Neural crest cell (in vitro differentiated cells): ENCODE measurements at regions not wholly inside any gene's neighbourhood (a gene's known extent, or its start where the extent isn't known, plus 50 kb on each side); places are given as distances from the start of the nearest gene placed in this dataset.
"Not testable (repeated sequence)": the region's sequence is repeated elsewhere in the genome, so short reads cannot be mapped to it uniquely, and the experiment has no call there.

Experiments
- DNase-seq: peaks from one replicate; pipeline ENCODE4 v3.0.0; 2021; ENCODE audit warnings: low read depth, mixed read lengths, low spot score
- H3K27ac Mint-ChIP-seq: one replicate; pipeline ENCODE4 v1.8.0; 2021; ENCODE audit warnings: mild to moderate bottlenecking, mixed read lengths; ENCODE audit not compliant: unreplicated experiment
- H3K27me3 Mint-ChIP-seq: 2 replicates; pipeline ENCODE4 v1.8.0; 2021; ENCODE audit warnings: low read depth, mild to moderate bottlenecking, mixed read lengths
- H3K36me3 Mint-ChIP-seq: 2 replicates; pipeline ENCODE4 v1.8.0; 2021; ENCODE audit warnings: low read depth, mild to moderate bottlenecking, mixed read lengths
- H3K4me1 Mint-ChIP-seq: 2 replicates; pipeline ENCODE4 v1.8.0; 2021; ENCODE audit warnings: mixed read lengths
- H3K4me3 Mint-ChIP-seq: one replicate; pipeline ENCODE4 v1.8.0; 2021; ENCODE audit warnings: mild to moderate bottlenecking, mixed read lengths
- H3K9me3 Mint-ChIP-seq: 2 replicates; pipeline ENCODE4 v1.8.0; 2021; ENCODE audit warnings: mixed read lengths
- TF ChIP-seq, protein P1 (sequence below): fragments of 200-600 bp; sonication (generic); conservative IDR thresholded peaks from 2 replicates; pipeline ENCODE4 v1.5.0; 2021; ENCODE audit warnings: antibody characterized with exemption, mild to moderate bottlenecking

GRCh38 chr1:69103213-69103612 is 464.5 kb upstream of the LRRC7 start:
- H3K27me3 Mint-ChIP-seq: no peaks in the 10 kb centered on the region
- H3K9me3 Mint-ChIP-seq: peaks cover 5% of the 10 kb centered on the region
- peaks cover 6% of the 10 kb centered on the region for H3K36me3 Mint-ChIP-seq
- no peak for DNase-seq
- H3K4me3 Mint-ChIP-seq: no peak overlapping the region
- no peaks in the 10 kb centered on the region for H3K4me1 Mint-ChIP-seq
- TF ChIP-seq, protein P1, sequence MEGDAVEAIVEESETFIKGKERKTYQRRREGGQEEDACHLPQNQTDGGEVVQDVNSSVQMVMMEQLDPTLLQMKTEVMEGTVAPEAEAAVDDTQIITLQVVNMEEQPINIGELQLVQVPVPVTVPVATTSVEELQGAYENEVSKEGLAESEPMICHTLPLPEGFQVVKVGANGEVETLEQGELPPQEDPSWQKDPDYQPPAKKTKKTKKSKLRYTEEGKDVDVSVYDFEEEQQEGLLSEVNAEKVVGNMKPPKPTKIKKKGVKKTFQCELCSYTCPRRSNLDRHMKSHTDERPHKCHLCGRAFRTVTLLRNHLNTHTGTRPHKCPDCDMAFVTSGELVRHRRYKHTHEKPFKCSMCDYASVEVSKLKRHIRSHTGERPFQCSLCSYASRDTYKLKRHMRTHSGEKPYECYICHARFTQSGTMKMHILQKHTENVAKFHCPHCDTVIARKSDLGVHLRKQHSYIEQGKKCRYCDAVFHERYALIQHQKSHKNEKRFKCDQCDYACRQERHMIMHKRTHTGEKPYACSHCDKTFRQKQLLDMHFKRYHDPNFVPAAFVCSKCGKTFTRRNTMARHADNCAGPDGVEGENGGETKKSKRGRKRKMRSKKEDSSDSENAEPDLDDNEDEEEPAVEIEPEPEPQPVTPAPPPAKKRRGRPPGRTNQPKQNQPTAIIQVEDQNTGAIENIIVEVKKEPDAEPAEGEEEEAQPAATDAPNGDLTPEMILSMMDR: no peak
- H3K27ac Mint-ChIP-seq: no peak overlapping the region

GRCh38 chr1:69103705-69104385 is 463.9 kb upstream of the LRRC7 start:
- no peaks in the 10 kb centered on the region for H3K27me3 Mint-ChIP-seq
- H3K27ac Mint-ChIP-seq: no peak overlapping the region
- no peak overlapping the region for H3K4me3 Mint-ChIP-seq
- DNase-seq: no peak
- peaks cover 5% of the 10 kb centered on the region for H3K9me3 Mint-ChIP-seq
- no peaks in the 10 kb centered on the region for H3K4me1 Mint-ChIP-seq
- TF ChIP-seq, protein P1: no peak
- H3K36me3 Mint-ChIP-seq: peaks cover 6% of the 10 kb centered on the region

DNA sequence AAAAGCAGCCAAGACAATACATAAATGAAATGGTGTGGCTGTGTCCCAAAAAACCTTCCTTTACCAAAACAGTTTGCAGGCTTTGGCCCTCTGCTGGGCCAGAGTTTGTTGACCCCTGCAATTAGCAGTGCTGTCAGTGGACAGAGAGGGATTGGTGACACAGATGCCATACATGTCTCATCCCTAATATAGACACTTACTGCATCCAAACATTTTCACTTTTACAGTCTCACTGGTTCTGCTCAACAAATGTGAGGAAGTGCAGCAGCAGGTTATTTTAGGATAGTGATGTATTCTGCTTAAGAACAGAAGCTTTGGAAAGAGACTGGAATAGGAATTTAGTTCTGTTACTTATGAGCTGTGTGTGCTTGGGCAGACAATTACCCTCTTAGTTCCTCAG is 462.8 kb upstream of the LRRC7 start:
- H3K27me3 Mint-ChIP-seq: no peaks in the 10 kb centered on the region
- DNase-seq: no peak
- no peaks in the 10 kb centered on the region for H3K4me1 Mint-ChIP-seq
- no peak overlapping the region for H3K27ac Mint-ChIP-seq
- H3K36me3 Mint-ChIP-seq: peaks cover 6% of the 10 kb centered on the region
- TF ChIP-seq, protein P1: no peak
- H3K4me3 Mint-ChIP-seq: no peak overlapping the region
- H3K9me3 Mint-ChIP-seq: peaks cover 5% of the 10 kb centered on the region

- H3K27me3 Mint-ChIP-seq: no peaks in the 10 kb centered on the region
- DNase-seq: no peak
- TF ChIP-seq, protein P1: no peak
- no peaks in the 10 kb centered on the region for H3K4me1 Mint-ChIP-seq
- H3K36me3 Mint-ChIP-seq: no peaks in the 10 kb centered on the region
- no peak overlapping the region for H3K27ac Mint-ChIP-seq
- H3K4me3 Mint-ChIP-seq: no peak overlapping the region
- H3K9me3 Mint-ChIP-seq: no peaks in the 10 kb centered on the region
These were observed 458.4 kb upstream of the LRRC7 start for GRCh38 chr1:69109277-69109676.

GRCh38 chr1:69110851-69111250 is 456.9 kb upstream of the LRRC7 start:
- Mint-ChIP-seq H3K27ac (no peak overlapping the region), H3K4me1 (no peaks in the 10 kb centered on the region), H3K36me3 (no peaks in the 10 kb centered on the region), H3K4me3 (no peak overlapping the region), H3K9me3 (no peaks in the 10 kb centered on the region), H3K27me3 (no peaks in the 10 kb centered on the region)
- TF ChIP-seq, protein P1: no peak
- DNase-seq: no peak

DNA sequence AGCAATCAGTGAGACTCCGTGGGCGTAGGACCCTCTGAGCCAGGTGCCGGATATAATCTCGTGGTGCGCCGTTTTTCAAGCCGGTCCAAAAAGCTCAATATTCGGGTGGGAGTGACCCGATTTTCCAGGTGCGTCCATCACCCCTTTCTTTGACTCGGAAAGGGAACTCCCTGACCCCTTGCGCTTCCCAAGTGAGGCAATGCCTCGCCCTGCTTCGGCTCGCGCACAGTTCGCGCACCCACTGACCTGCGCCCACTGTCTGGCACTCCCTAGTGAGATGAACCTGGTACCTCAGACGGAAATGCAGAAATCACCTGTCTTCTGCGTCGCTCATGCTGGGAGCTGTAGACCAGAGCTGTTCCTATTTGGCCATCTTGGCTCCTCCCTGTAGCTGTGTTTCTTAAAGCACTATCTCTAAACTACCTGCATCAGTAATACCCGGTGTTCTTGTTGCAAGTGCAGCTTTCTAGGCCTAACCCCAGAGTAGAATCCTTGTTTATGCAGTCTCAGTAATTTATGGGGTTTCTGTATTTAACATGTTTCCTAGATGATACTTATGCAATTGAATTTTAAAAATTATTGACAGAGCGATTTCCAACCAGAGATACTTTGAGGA is 447.5 kb upstream of the LRRC7 start:
- not testable (repeated sequence) for H3K9me3 Mint-ChIP-seq, H3K27me3 Mint-ChIP-seq, DNase-seq, H3K27ac Mint-ChIP-seq, H3K36me3 Mint-ChIP-seq, H3K4me1 Mint-ChIP-seq, H3K4me3 Mint-ChIP-seq
